B cell (primary cell): ENCODE measurements at regions not wholly inside any gene's neighbourhood (a gene's known extent, or its start where the extent isn't known, plus 50 kb on each side); places are given as distances from the start of the nearest gene placed in this dataset.

ENCODE experiments used
- ATAC-seq: fragments of 200-7000 bp; cut with Tn5 transposase; one replicate; pipeline ENCODE4 v1.10.0; 2021; ENCODE audit warnings: low read depth, mild to moderate bottlenecking, moderate number of reproducible peaks, moderate library complexity
- CTCF ChIA-PET: fragments of 350-600 bp; sonication (Branson Sonifier 250); formaldehyde crosslinking; loops from one replicate; lab custom pipeline; 2021; ENCODE audit warnings: antibody characterized with exemption, inconsistent platforms; lab: Charles Lee
- POLR2A ChIA-PET: fragments of 350-600 bp; sonication (Branson Sonifier 250); formaldehyde crosslinking; loops from one replicate; lab custom pipeline; 2021; ENCODE audit warnings: antibody characterized with exemption; lab: Charles Lee
- DNase-seq: peaks from one replicate; pipeline ENCODE4 v3.0.0; 2013
- H2AFZ ChIP-seq: 2 replicates; pipeline ENCODE4 v1.6.1; 2012; ENCODE audit warnings: mild to moderate bottlenecking, low read depth, low read length; ENCODE audit not compliant: insufficient read depth, poor library complexity, severe bottlenecking
- H3K27ac ChIP-seq, 2 donors: 1 replicate in 1 of 2; 2 replicates in 1 of 2; pipeline ENCODE4 v1.5.1; 2012 to 2013; ENCODE audit warnings: low read length in 2 of 2, mild to moderate bottlenecking in 2 of 2, moderate library complexity in 1 of 2
- H3K27me3 ChIP-seq, 4 experiments: fragments of 200-600 bp in 1 of 4; sonication (generic) in 1 of 4; replicated peaks in 1 of 4; 1 replicate in 2 of 4; 2 replicates in 2 of 4; pipeline versions ENCODE4 v1.6.1 to v1.7.0; 2013 to 2016; ENCODE audit warnings: low read length in 3 of 4, mild to moderate bottlenecking in 2 of 4, mixed read lengths in 1 of 4, moderate library complexity in 1 of 4; ENCODE audit not compliant: insufficient read depth in 4 of 4, control insufficient read depth in 3 of 4; ENCODE audit errors: control extremely low read depth in 1 of 4
- H3K36me3 ChIP-seq, 2 experiments: replicated peaks in 1 of 2; 1 replicate in 1 of 2; 2 replicates in 1 of 2; pipeline versions ENCODE4 v1.6.1 to v1.7.1; 2013; ENCODE audit warnings: low read length in 1 of 2; ENCODE audit not compliant: insufficient read depth in 2 of 2, control insufficient read depth in 1 of 2; ENCODE audit errors: control extremely low read depth in 1 of 2, extremely low read depth in 1 of 2
- H3K4me1 ChIP-seq, 2 donors: fragments of 200-600 bp in 1 of 2; sonication (generic) in 1 of 2; 1 replicate in 1 of 2; 2 replicates in 1 of 2; pipeline versions ENCODE4 v1.5.1 to v1.6.1; 2013 to 2017; ENCODE audit warnings: low read length in 2 of 2; ENCODE audit not compliant: control insufficient read depth in 2 of 2, insufficient read depth in 2 of 2
- H3K4me2 ChIP-seq: replicated peaks from 2 replicates; pipeline ENCODE3; 2012; ENCODE audit warnings: mild to moderate bottlenecking, low read depth, low read length; ENCODE audit not compliant: poor library complexity, severe bottlenecking
- H3K4me3 ChIP-seq, 5 experiments: fragments of 200-600 bp in 1 of 5; sonication (generic) in 1 of 5; 1 replicate in 3 of 5; 2 replicates in 2 of 5; pipeline versions ENCODE4 v1.5.1 to v1.7.0; 2011 to 2016; ENCODE audit warnings: low read length in 4 of 5, mild to moderate bottlenecking in 4 of 5, low read depth in 2 of 5, control low read depth in 1 of 5, moderate library complexity in 1 of 5; ENCODE audit not compliant: insufficient read depth in 1 of 5; ENCODE audit errors: control extremely low read depth in 1 of 5, extremely low read depth in 1 of 5
- H3K79me2 ChIP-seq: fragments of 200-600 bp; sonication (generic); one replicate; pipeline ENCODE4 v1.6.0; 2016; ENCODE audit warnings: low read length; ENCODE audit not compliant: control insufficient read depth, insufficient read depth
- H3K9ac ChIP-seq: fragments of 200-600 bp; sonication (generic); 2 replicates; pipeline ENCODE4 v1.6.1; 2017; ENCODE audit warnings: mild to moderate bottlenecking, low read length, moderate library complexity
- H3K9me3 ChIP-seq, 3 donors: one replicate each; pipeline versions ENCODE4 v1.6.1 to v1.7.1; 2013; ENCODE audit warnings: low read length in 2 of 3; ENCODE audit not compliant: control insufficient read depth in 2 of 3, insufficient read depth in 1 of 3; ENCODE audit errors: control extremely low read depth in 1 of 3
- H4K20me1 ChIP-seq: 2 replicates; pipeline ENCODE4 v1.6.0; 2012; ENCODE audit warnings: mild to moderate bottlenecking, low read length; ENCODE audit not compliant: insufficient read depth, control insufficient read depth, poor library complexity, severe bottlenecking
- H3K27ac Mint-ChIP-seq: one replicate; pipeline ENCODE4 v1.8.0; 2021; ENCODE audit warnings: mixed read lengths
- H3K27me3 Mint-ChIP-seq: one replicate; pipeline ENCODE4 v1.8.0; 2021; ENCODE audit warnings: mixed read lengths
- H3K4me1 Mint-ChIP-seq: one replicate; pipeline ENCODE4 v1.8.0; 2021; ENCODE audit warnings: mixed read lengths
- H3K4me3 Mint-ChIP-seq: one replicate; pipeline ENCODE4 v1.8.0; 2021; ENCODE audit warnings: mixed read lengths
- H3K9me3 Mint-ChIP-seq: one replicate; pipeline ENCODE4 v1.8.0; 2022; ENCODE audit warnings: mixed read lengths; ENCODE audit not compliant: insufficient read depth
- CTCF ChIP-seq: fragments of 200-600 bp; IDR thresholded peaks from one replicate; pipeline ENCODE4 v1.8.0; 2022; ENCODE audit warnings: antibody characterized with exemption, mild to moderate bottlenecking
- EZH2 ChIP-seq: IDR thresholded peaks from 2 replicates; pipeline ENCODE4 v1.6.1; 2012; ENCODE audit warnings: borderline replicate concordance, low read depth, mild to moderate bottlenecking, moderate library complexity, low read length; ENCODE audit not compliant: insufficient read depth, poor library complexity, severe bottlenecking
- WGBS: methylation state at CpG from one replicate; pipeline ENCODE4 v1.1.5; 2013; ENCODE audit warnings: missing lambda C conversion rate; ENCODE audit not compliant: insufficient coverage; 5-methylcytosine and 5-hydroxymethylcytosine counted together
- intact Hi-C: fragments of 100-400 bp; cut with micrococcal nuclease; formaldehyde crosslinking; loops from one replicate; pipeline ENCODE4 v1.10.0; 2022

GRCh38 chr1:81428998-81429397 lies 371.7 kb upstream of the ADGRL2 start:
- H3K4me1 Mint-ChIP-seq: no peaks in the 10 kb centered on the region
- H3K27me3 Mint-ChIP-seq: no peaks in the 10 kb centered on the region
- H3K9me3 Mint-ChIP-seq: no peaks in the 10 kb centered on the region
- no peak overlapping the region for H3K27ac Mint-ChIP-seq
- ATAC-seq (no peak), DNase-seq (no peak)
- no peak overlapping the region for H3K4me2 ChIP-seq
- POLR2A ChIA-PET: no interaction called here
- CTCF ChIA-PET: no interaction called here
- H3K36me3 ChIP-seq: no peaks in the 10 kb centered on the region
- H3K4me1 ChIP-seq: no peaks in the 10 kb centered on the region
- no peaks in the 10 kb centered on the region for H3K79me2 ChIP-seq
- H2AFZ ChIP-seq: no peak overlapping the region
- no peak overlapping the region for H3K4me3 ChIP-seq
- H3K27me3 ChIP-seq: no peaks in the 10 kb centered on the region
- H3K9me3 ChIP-seq: no peaks in the 10 kb centered on the region
- H3K4me3 Mint-ChIP-seq: no peak overlapping the region
- no CpG with 5 or more reads among the region's 1 CpG for WGBS
- no peak overlapping the region for H3K9ac ChIP-seq
- H4K20me1 ChIP-seq: no peaks in the 10 kb centered on the region
- no peak for TF ChIP-seq EZH2
- no peak for TF ChIP-seq CTCF
- no peak overlapping the region for H3K27ac ChIP-seq
- intact Hi-C loops: no loop called here

DNA sequence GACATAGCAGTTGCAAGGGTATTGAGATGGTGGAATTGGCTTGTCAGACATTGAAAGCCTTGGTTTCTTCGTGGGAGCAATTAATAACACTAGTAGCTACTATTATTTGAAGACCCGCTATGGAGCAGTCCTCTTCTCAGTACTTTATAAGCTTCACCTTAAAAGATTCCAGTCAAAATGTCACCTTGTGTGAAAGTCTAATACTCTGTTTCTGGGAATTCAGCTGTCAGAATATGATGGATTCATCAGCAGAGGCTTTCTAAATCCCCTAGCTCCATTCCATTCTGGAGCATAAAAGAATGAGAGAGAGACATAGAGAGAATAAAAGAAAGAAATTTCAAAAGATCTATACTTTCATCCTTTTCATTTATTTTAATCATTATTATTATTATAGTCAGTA lies 375.9 kb upstream of the ADGRL2 start:
- DNase-seq (no peak), ATAC-seq (no peak)
- no peaks in the 10 kb centered on the region for H3K36me3 ChIP-seq
- no peaks in the 10 kb centered on the region for H3K4me1 Mint-ChIP-seq
- no peaks in the 10 kb centered on the region for H3K27me3 Mint-ChIP-seq
- no peak for TF ChIP-seq CTCF
- TF ChIP-seq EZH2: no peak
- no peak overlapping the region for H3K27ac Mint-ChIP-seq
- H3K27ac ChIP-seq: no peak overlapping the region
- no peak overlapping the region for H3K4me3 ChIP-seq
- H3K9me3 ChIP-seq: no peaks in the 10 kb centered on the region
- H3K4me1 ChIP-seq: no peaks in the 10 kb centered on the region
- WGBS: no CpG with 5 or more reads among the region's 2 CpGs
- CTCF ChIA-PET: no interaction called here
- no peak overlapping the region for H2AFZ ChIP-seq
- H3K4me3 Mint-ChIP-seq: no peak overlapping the region
- H4K20me1 ChIP-seq: no peaks in the 10 kb centered on the region
- H3K9ac ChIP-seq: no peak overlapping the region
- no peaks in the 10 kb centered on the region for H3K27me3 ChIP-seq
- no peak overlapping the region for H3K4me2 ChIP-seq
- H3K79me2 ChIP-seq: no peaks in the 10 kb centered on the region
- no peaks in the 10 kb centered on the region for H3K9me3 Mint-ChIP-seq
- POLR2A ChIA-PET: no interaction called here
- intact Hi-C loops: no loop called here
